H1 (cell line): ENCODE measurements at regions not wholly inside any gene's neighbourhood (a gene's known extent, or its start where the extent isn't known, plus 50 kb on each side); places are given as distances from the start of the nearest gene placed in this dataset.

Experiments used
- CTCF ChIA-PET: fragments of 300-600 bp; sonication (Branson Sonifier 250); formaldehyde crosslinking; loops from one replicate; lab custom pipeline; 2021; ENCODE audit not compliant: partially characterized antibody; lab: Charles Lee
- POLR2A ChIA-PET: fragments of 300-600 bp; sonication (Branson Sonifier 250); formaldehyde crosslinking; loops from one replicate; lab custom pipeline; 2021; ENCODE audit warnings: inconsistent platforms; ENCODE audit not compliant: partially characterized antibody; lab: Charles Lee
- DNase-seq, 2 experiments: peaks; one replicate each; pipeline versions ENCODE4 v3.0.0 to v3.0.0-alpha.2; 2010 to 2022; ENCODE audit warnings: low spot score in 2 of 2, low read depth in 1 of 2, mixed read lengths in 1 of 2
- FAIRE-seq: peaks from 2 replicates; lab custom pipeline; 2011; peaks lifted over from hg19 to GRCh38; lab: Jason Lieb, UNC
- H2AFZ ChIP-seq: 2 replicates; pipeline ENCODE4 v1.8.1; 2012; ENCODE audit warnings: low read length, inconsistent platforms
- H2AK5ac ChIP-seq: 2 replicates; pipeline ENCODE4 v1.6.1; 2013; ENCODE audit warnings: low read depth, low read length
- H2BK120ac ChIP-seq: replicated peaks from 2 replicates; pipeline ENCODE3; 2013; ENCODE audit warnings: low read depth, low read length, inconsistent platforms
- H2BK12ac ChIP-seq: 2 replicates; pipeline ENCODE4 v1.6.1; 2013; ENCODE audit warnings: low read depth, low read length
- H2BK15ac ChIP-seq: 2 replicates; pipeline ENCODE4 v1.6.1; 2013; ENCODE audit warnings: low read length
- H2BK20ac ChIP-seq: 2 replicates; pipeline ENCODE4 v1.6.1; 2013; ENCODE audit warnings: low read length
- H2BK5ac ChIP-seq: 2 replicates; pipeline ENCODE4 v1.6.1; 2013; ENCODE audit warnings: low read depth, low read length
- H3K14ac ChIP-seq: 2 replicates; pipeline ENCODE4 v1.6.1; 2013; ENCODE audit warnings: inconsistent platforms; ENCODE audit not compliant: insufficient read length
- H3K18ac ChIP-seq: 2 replicates; pipeline ENCODE4 v1.6.1; 2013; ENCODE audit warnings: low read length; ENCODE audit errors: extremely low read depth
- H3K23ac ChIP-seq: 2 replicates; pipeline ENCODE4 v1.6.1; 2013; ENCODE audit warnings: inconsistent platforms; ENCODE audit not compliant: insufficient read length
- H3K23me2 ChIP-seq: 2 replicates; pipeline ENCODE4 v1.6.1; 2013; ENCODE audit warnings: low read depth, low read length
- H3K27ac ChIP-seq: 2 replicates; pipeline ENCODE4 v1.6.1; 2011; ENCODE audit warnings: low read depth, low read length, inconsistent platforms
- H3K27me3 ChIP-seq, 4 experiments: replicated peaks in 1 of 4; 1 replicate in 1 of 4; 2 replicates in 3 of 4; pipeline versions ENCODE4 v1.6.1 to v1.8.1; 2011 to 2013; ENCODE audit warnings: low read length in 3 of 4, mild to moderate bottlenecking in 3 of 4, inconsistent platforms in 2 of 4, mixed read lengths in 2 of 4, moderate library complexity in 1 of 4; ENCODE audit not compliant: control insufficient read depth in 3 of 4, insufficient read depth in 3 of 4; ENCODE audit errors: extremely low read depth in 1 of 4
- H3K36me3 ChIP-seq, 4 experiments: 2 replicates each; pipeline versions ENCODE4 v1.6.1 to v1.8.1; 2011 to 2013; ENCODE audit warnings: mild to moderate bottlenecking in 4 of 4, low read length in 3 of 4, moderate library complexity in 2 of 4, control low read depth in 1 of 4, inconsistent platforms in 1 of 4; ENCODE audit not compliant: insufficient read depth in 4 of 4, control insufficient read depth in 2 of 4
- H3K4ac ChIP-seq: replicated peaks from 2 replicates; pipeline ENCODE3; 2013; ENCODE audit warnings: low read length, low read depth, mixed read lengths, inconsistent platforms; ENCODE audit not compliant: insufficient read length
- H3K4me1 ChIP-seq, 4 experiments: replicated peaks in 1 of 4; 1 replicate in 1 of 4; 2 replicates in 3 of 4; pipeline versions ENCODE4 v1.6.1 to v1.8.1; 2011 to 2013; ENCODE audit warnings: low read length in 3 of 4, inconsistent platforms in 2 of 4, mixed read lengths in 1 of 4; ENCODE audit not compliant: insufficient read depth in 4 of 4, control insufficient read depth in 3 of 4
- H3K4me2 ChIP-seq, 2 experiments: 2 replicates each; pipeline versions ENCODE4 v1.6.1 to v1.8.1; 2011 to 2013; ENCODE audit warnings: low read depth in 2 of 2, low read length in 2 of 2, control low read depth in 1 of 2, inconsistent platforms in 1 of 2, mild to moderate bottlenecking in 1 of 2; ENCODE audit not compliant: insufficient read depth in 1 of 2
- H3K4me3 ChIP-seq, 4 experiments: fragments of 200-600, 300-600 bp in 1 of 4; sonication (generic), shearing (Covaris generic), sonication (Bioruptor Twin) in 1 of 4; 2 replicates each; pipeline versions ENCODE4 v1.5.1 to v1.8.1; 2011 to 2016; ENCODE audit warnings: low read length in 4 of 4, low read depth in 3 of 4, control low read depth in 2 of 4, inconsistent platforms in 2 of 4, mild to moderate bottlenecking in 2 of 4, mixed read lengths in 1 of 4, moderate library complexity in 1 of 4; ENCODE audit not compliant: insufficient read depth in 2 of 4; ENCODE audit errors: extremely low read depth in 1 of 4
- H3K56ac ChIP-seq: replicated peaks from 2 replicates; pipeline ENCODE3; 2013; ENCODE audit warnings: low read depth, mild to moderate bottlenecking, mixed read lengths, low read length, inconsistent platforms; ENCODE audit not compliant: insufficient read length
- H3K79me1 ChIP-seq: 2 replicates; pipeline ENCODE4 v1.6.1; 2013; ENCODE audit warnings: low read depth, low read length, control low read depth
- H3K79me2 ChIP-seq, 2 experiments: 2 replicates each; pipeline versions ENCODE4 v1.6.1 to v1.8.1; 2012 to 2013; ENCODE audit warnings: low read length in 2 of 2, mild to moderate bottlenecking in 2 of 2, inconsistent platforms in 1 of 2; ENCODE audit not compliant: insufficient read depth in 2 of 2, control insufficient read depth in 1 of 2
- H3K9ac ChIP-seq, 4 experiments: replicated peaks in 1 of 4; 1 replicate in 1 of 4; 2 replicates in 3 of 4; pipeline versions ENCODE4 v1.6.1 to v1.8.1; 2011 to 2013; ENCODE audit warnings: low read depth in 3 of 4, low read length in 3 of 4, control low read depth in 2 of 4, mild to moderate bottlenecking in 2 of 4, moderate library complexity in 2 of 4, inconsistent platforms in 1 of 4; ENCODE audit errors: extremely low read depth in 1 of 4
- H3K9me3 ChIP-seq, 2 experiments: 2 replicates each; pipeline versions ENCODE4 v1.6.1 to v1.8.1; 2012 to 2013; ENCODE audit warnings: mild to moderate bottlenecking in 2 of 2, moderate library complexity in 2 of 2, control low read depth in 1 of 2, inconsistent platforms in 1 of 2, low read depth in 1 of 2, low read length in 1 of 2, mixed read lengths in 1 of 2; ENCODE audit not compliant: insufficient read depth in 2 of 2
- H4K20me1 ChIP-seq, 2 experiments: replicated peaks in 1 of 2; 2 replicates each; pipeline versions ENCODE3 to v1.8.1; 2011 to 2013; ENCODE audit warnings: inconsistent platforms in 2 of 2, low read length in 2 of 2, mild to moderate bottlenecking in 1 of 2; ENCODE audit not compliant: insufficient read depth in 2 of 2, control insufficient read depth in 1 of 2
- H4K5ac ChIP-seq: 2 replicates; pipeline ENCODE4 v1.6.1; 2013; ENCODE audit warnings: low read length, low read depth, mixed read lengths, inconsistent platforms; ENCODE audit not compliant: insufficient read length
- H4K8ac ChIP-seq: 2 replicates; pipeline ENCODE4 v1.8.0; 2013; ENCODE audit warnings: mild to moderate bottlenecking, moderate library complexity, low read length, inconsistent platforms; ENCODE audit not compliant: insufficient read depth; ENCODE audit errors: extremely low read depth
- H4K91ac ChIP-seq: replicated peaks from 2 replicates; pipeline ENCODE3; 2013; ENCODE audit warnings: low read length, mixed read lengths, inconsistent platforms; ENCODE audit not compliant: insufficient read length
- CEBPB ChIP-seq: IDR thresholded peaks from 2 replicates; pipeline ENCODE4 v1.6.1; 2012; ENCODE audit warnings: low read depth, low read length
- FOSL1 ChIP-seq: IDR thresholded peaks from 2 replicates; pipeline ENCODE4 v1.6.1; 2011; ENCODE audit warnings: mild to moderate bottlenecking, low read depth, low read length, moderate library complexity; ENCODE audit not compliant: insufficient read depth
- HDAC2 ChIP-seq, 2 experiments: fragments of 300-600 bp in 1 of 2; sonication (generic) in 1 of 2; IDR thresholded peaks; 2 replicates each; pipeline ENCODE4 v1.6.1; 2011 to 2012; ENCODE audit warnings: low read depth in 2 of 2, low read length in 2 of 2, mild to moderate bottlenecking in 2 of 2, moderate library complexity in 2 of 2, borderline replicate concordance in 1 of 2, inconsistent platforms in 1 of 2
- HDAC6 ChIP-seq: IDR thresholded peaks from one replicate; pipeline ENCODE4 v1.7.1; 2012; ENCODE audit warnings: low read depth, mild to moderate bottlenecking, inconsistent platforms, low read length, moderate library complexity
- MAFK ChIP-seq: IDR thresholded peaks from 2 replicates; pipeline ENCODE4 v1.6.1; 2012; ENCODE audit warnings: low read depth, mild to moderate bottlenecking, improper control_type of control experiment, low read length
- RFX5 ChIP-seq: IDR thresholded peaks from 2 replicates; pipeline ENCODE4 v1.6.1; 2011; ENCODE audit warnings: low read depth, low read length, improper control_type of control experiment, borderline replicate concordance
- SUZ12 ChIP-seq: fragments of 200-600 bp; sonication (generic); IDR thresholded peaks from 2 replicates; pipeline ENCODE4 v1.6.1; 2012; ENCODE audit warnings: mild to moderate bottlenecking, inconsistent platforms, low read length, moderate library complexity, mixed read lengths
- WGBS, 2 experiments: shearing (Covaris generic) in 1 of 2; methylation state at CpG; one replicate each; pipeline versions ENCODE4 v1.1.6 to v1.1.7; 2013 to 2015; ENCODE audit warnings: low lambda C conversion rate in 2 of 2, mixed read lengths in 2 of 2, inconsistent platforms in 1 of 2, low coverage in 1 of 2, missing lambda C conversion rate in 1 of 2; ENCODE audit not compliant: insufficient replicate concordance in 2 of 2, insufficient coverage in 1 of 2, insufficient read length in 1 of 2; ENCODE audit errors: extremely low coverage in 1 of 2, missing lambda C conversion rate in 1 of 2; 5-methylcytosine and 5-hydroxymethylcytosine counted together
- TF ChIP-seq, protein P1 (sequence below): IDR thresholded peaks from 2 replicates; pipeline ENCODE4 v1.6.1; 2011; ENCODE audit warnings: low read depth, mild to moderate bottlenecking, low read length; ENCODE audit not compliant: insufficient read depth
- TF ChIP-seq, protein P2 (sequence below): IDR thresholded peaks from 2 replicates; pipeline ENCODE4 v1.6.1; 2012; ENCODE audit warnings: inconsistent platforms
- TF ChIP-seq, protein P3 (sequence below): IDR thresholded peaks from 2 replicates; pipeline ENCODE4 v1.6.1; 2011; ENCODE audit warnings: low read length, improper control_type of control experiment

DNA sequence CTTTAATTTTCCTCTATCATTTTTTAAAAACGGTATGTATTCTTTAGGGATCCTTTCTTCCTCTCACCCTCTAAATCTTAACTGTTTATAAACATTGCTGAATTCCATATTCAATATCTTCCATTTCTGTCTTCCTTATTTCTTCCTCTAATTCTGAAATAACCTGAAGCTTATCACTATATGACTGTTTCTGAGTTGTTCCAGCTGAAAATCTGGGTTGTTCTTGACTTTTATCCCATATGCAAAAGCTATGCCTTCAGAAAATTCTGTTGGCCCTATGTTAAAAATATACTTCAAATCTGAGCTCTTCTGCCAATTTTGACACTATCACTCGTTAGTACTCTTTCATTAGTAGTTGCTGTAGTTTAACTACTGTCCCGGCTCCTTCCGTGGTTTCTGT is 970.3 kb downstream of the BCL11B start:
- H2BK20ac ChIP-seq, result no peak overlapping the region
- H3K4ac ChIP-seq, result no peak overlapping the region
- H3K4me3 ChIP-seq, result no peak overlapping the region
- TF ChIP-seq, protein P1, sequence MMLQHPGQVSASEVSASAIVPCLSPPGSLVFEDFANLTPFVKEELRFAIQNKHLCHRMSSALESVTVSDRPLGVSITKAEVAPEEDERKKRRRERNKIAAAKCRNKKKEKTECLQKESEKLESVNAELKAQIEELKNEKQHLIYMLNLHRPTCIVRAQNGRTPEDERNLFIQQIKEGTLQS, result no peak
- no peak for TF ChIP-seq SUZ12
- TF ChIP-seq HDAC6, result no peak
- TF ChIP-seq FOSL1, result no peak
- TF ChIP-seq CEBPB, result no peak
- TF ChIP-seq RFX5, result no peak
- TF ChIP-seq HDAC2 (IDR thresholded peaks at IDR 0.05; ENCODE audit: borderline replicate concordance in 1 of 2, low read depth in 2 of 2, low read length in 2 of 2), result no peak
- TF ChIP-seq, protein P2, sequence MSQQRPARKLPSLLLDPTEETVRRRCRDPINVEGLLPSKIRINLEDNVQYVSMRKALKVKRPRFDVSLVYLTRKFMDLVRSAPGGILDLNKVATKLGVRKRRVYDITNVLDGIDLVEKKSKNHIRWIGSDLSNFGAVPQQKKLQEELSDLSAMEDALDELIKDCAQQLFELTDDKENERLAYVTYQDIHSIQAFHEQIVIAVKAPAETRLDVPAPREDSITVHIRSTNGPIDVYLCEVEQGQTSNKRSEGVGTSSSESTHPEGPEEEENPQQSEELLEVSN, result no peak
- TF ChIP-seq, protein P3, sequence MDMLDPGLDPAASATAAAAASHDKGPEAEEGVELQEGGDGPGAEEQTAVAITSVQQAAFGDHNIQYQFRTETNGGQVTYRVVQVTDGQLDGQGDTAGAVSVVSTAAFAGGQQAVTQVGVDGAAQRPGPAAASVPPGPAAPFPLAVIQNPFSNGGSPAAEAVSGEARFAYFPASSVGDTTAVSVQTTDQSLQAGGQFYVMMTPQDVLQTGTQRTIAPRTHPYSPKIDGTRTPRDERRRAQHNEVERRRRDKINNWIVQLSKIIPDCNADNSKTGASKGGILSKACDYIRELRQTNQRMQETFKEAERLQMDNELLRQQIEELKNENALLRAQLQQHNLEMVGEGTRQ, result no peak
- TF ChIP-seq MAFK, result no peak
- no peak overlapping the region for H4K91ac ChIP-seq
- DNase-seq, result no peak
- no peak overlapping the region for H4K8ac ChIP-seq
- H3K56ac ChIP-seq, result no peak overlapping the region
- no peaks in the 10 kb centered on the region for H3K79me1 ChIP-seq
- H4K5ac ChIP-seq, result no peak overlapping the region
- H2AK5ac ChIP-seq, result no peak overlapping the region
- H3K79me2 ChIP-seq, result no peaks in the 10 kb centered on the region
- no peaks in the 10 kb centered on the region for H3K4me1 ChIP-seq
- no peak overlapping the region for H2BK5ac ChIP-seq
- H3K14ac ChIP-seq, result no peak overlapping the region
- no peak overlapping the region for H2BK120ac ChIP-seq
- no peak overlapping the region for H3K4me2 ChIP-seq
- H3K9me3 ChIP-seq, result no peaks in the 10 kb centered on the region
- H3K36me3 ChIP-seq, result no peaks in the 10 kb centered on the region
- ChIA-PET POLR2A (no interaction called here), CTCF (interaction anchor here (0.9 to 1.2 kb wide), 3 partner anchors 17 to 93 kb away, joined by 3 read pairs; no protein-coding TSS in a partner anchor)
- H2BK15ac ChIP-seq, result no peak overlapping the region
- no peaks in the 10 kb centered on the region for H3K27me3 ChIP-seq
- no peak overlapping the region for H3K27ac ChIP-seq
- no peaks in the 10 kb centered on the region for H3K23me2 ChIP-seq
- 96% methylated on average over 4 of the region's 4 CpGs; no CpG with 5 or more reads in 1 of the 2 experiments for WGBS, 2 experiments
- H4K20me1 ChIP-seq, result no peaks in the 10 kb centered on the region
- H2BK12ac ChIP-seq, result no peak overlapping the region
- H2AFZ ChIP-seq, result no peak overlapping the region
- H3K23ac ChIP-seq, result no peak overlapping the region
- no peak for FAIRE-seq
- H3K9ac ChIP-seq, result no peak overlapping the region
- H3K18ac ChIP-seq, result no peak overlapping the region
